ENCODE measurements at regions not wholly inside any gene's neighbourhood (a gene's known extent, or its start where the extent isn't known, plus 50 kb on each side); places are given as distances from the start of the nearest gene placed in this dataset.

DNA sequence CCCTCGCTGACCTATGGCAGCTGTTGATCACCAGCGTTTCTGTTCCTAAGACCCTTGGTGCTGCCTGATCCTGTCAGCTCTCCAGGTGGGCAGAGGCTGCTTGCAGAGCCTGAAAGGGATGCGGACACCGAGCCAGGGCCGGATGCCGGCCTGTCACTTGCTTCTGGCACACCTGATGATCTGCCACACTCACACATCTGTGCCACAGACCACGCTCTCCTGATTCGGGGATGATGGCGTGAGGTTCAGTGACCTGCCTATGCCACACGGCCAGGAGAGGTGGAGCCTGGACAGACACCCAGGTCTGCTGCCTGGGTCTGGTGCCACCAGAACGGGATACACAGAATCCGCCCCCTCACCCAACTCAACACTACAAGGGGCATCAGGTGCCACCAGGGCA is 129.4 kb upstream of the GLI2 start:
- Histone ChIP-seq H3K4me3 (no peak overlapping the region), H2AFZ (ENCODE audit: low read depth, low read length) (no peak overlapping the region), H3K79me2 (ENCODE audit: control insufficient read depth, insufficient read depth, low read length) (no peaks in the 10 kb centered on the region), H3K9me1 (ENCODE audit: control insufficient read depth, insufficient read depth, low read length) (no peaks in the 10 kb centered on the region), H3K4me1 (replicated peaks in 1 of 2; ENCODE audit: control insufficient read depth in 2 of 2, insufficient read depth in 2 of 2, low read length in 2 of 2) (no peaks in the 10 kb centered on the region), H3K27me3 (ENCODE audit: control insufficient read depth in 2 of 2, insufficient read depth in 2 of 2, low read length in 2 of 2) (peaks cover 14 to 53% of the 10 kb centered on the region in 2 experiments; a peak in 3 of 5 replicates), H3K27ac (ENCODE audit: extremely low read depth, low read depth, low read length) (no peak overlapping the region), H3K4me2 (ENCODE audit: insufficient read depth, low read length) (no peak overlapping the region), H3K9me3 (replicated peaks; ENCODE audit: control insufficient read depth, insufficient read depth, low read depth, low read length) (no peaks in the 10 kb centered on the region), H4K20me1 (replicated peaks; ENCODE audit: control insufficient read depth, insufficient read depth, low read length) (no peaks in the 10 kb centered on the region), H3K36me3 (ENCODE audit: control insufficient read depth, insufficient read depth, low read length) (no peaks in the 10 kb centered on the region), H3K9ac (ENCODE audit: insufficient read depth in 1 of 2, low read depth in 2 of 2, low read length in 2 of 2) (no peak overlapping the region)
- in situ Hi-C loops (cut with MboI): no loop called here
- no peak for DNase-seq (ENCODE audit: extremely low read depth in 1 of 4, low spot score in 3 of 4)
- intact Hi-C loops (cut with micrococcal nuclease): no loop called here
- TF ChIP-seq AFF4 (CRISPR knock-in tag; IDR thresholded peaks at IDR 0.05): no peak
- no peak for TF ChIP-seq PCBP1 (IDR thresholded peaks at IDR 0.05; ENCODE audit: low read depth, low read length, poor library complexity, severe bottlenecking)
- TF ChIP-seq, protein P1, sequence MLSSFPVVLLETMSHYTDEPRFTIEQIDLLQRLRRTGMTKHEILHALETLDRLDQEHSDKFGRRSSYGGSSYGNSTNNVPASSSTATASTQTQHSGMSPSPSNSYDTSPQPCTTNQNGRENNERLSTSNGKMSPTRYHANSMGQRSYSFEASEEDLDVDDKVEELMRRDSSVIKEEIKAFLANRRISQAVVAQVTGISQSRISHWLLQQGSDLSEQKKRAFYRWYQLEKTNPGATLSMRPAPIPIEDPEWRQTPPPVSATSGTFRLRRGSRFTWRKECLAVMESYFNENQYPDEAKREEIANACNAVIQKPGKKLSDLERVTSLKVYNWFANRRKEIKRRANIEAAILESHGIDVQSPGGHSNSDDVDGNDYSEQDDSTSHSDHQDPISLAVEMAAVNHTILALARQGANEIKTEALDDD (IDR thresholded peaks at IDR 0.05): no peak
- TF ChIP-seq HMGXB4 (CRISPR knock-in tag; IDR thresholded peaks at IDR 0.05): no peak
- no peak for TF ChIP-seq ERF (CRISPR knock-in tag; IDR thresholded peaks at IDR 0.05)
- TF ChIP-seq DIDO1 (tag; IDR thresholded peaks at IDR 0.05; ENCODE audit: low read depth): no peak
- no peak for TF ChIP-seq COPS2 (conservative IDR thresholded peaks at IDR 0.05)
- TF ChIP-seq ZNF3 (CRISPR knock-in tag; IDR thresholded peaks at IDR 0.05): no peak
- TF ChIP-seq ZNF232 (CRISPR knock-in tag; IDR thresholded peaks at IDR 0.05): no peak
- no peak for TF ChIP-seq GATAD2B (IDR thresholded peaks at IDR 0.05; ENCODE audit: borderline replicate concordance)
- TF ChIP-seq ZNF224 (CRISPR knock-in tag; IDR thresholded peaks at IDR 0.05): no peak
- no peak for TF ChIP-seq TGIF2 (CRISPR knock-in tag; IDR thresholded peaks at IDR 0.05)
- no peak for TF ChIP-seq MCM2 (IDR thresholded peaks at IDR 0.05; ENCODE audit: low read depth)
- TF ChIP-seq KLF10 (CRISPR knock-in tag; IDR thresholded peaks at IDR 0.05): no peak
- TF ChIP-seq, protein P2, sequence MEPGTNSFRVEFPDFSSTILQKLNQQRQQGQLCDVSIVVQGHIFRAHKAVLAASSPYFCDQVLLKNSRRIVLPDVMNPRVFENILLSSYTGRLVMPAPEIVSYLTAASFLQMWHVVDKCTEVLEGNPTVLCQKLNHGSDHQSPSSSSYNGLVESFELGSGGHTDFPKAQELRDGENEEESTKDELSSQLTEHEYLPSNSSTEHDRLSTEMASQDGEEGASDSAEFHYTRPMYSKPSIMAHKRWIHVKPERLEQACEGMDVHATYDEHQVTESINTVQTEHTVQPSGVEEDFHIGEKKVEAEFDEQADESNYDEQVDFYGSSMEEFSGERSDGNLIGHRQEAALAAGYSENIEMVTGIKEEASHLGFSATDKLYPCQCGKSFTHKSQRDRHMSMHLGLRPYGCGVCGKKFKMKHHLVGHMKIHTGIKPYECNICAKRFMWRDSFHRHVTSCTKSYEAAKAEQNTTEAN (CRISPR knock-in tag; IDR thresholded peaks at IDR 0.05): no peak
- no peak for TF ChIP-seq NCOA6 (IDR thresholded peaks at IDR 0.05)
- TF ChIP-seq CXXC5 (CRISPR knock-in tag; IDR thresholded peaks at IDR 0.05): no peak
- TF ChIP-seq ZNF133 (CRISPR knock-in tag; IDR thresholded peaks at IDR 0.05): no peak
- ATAC-seq: no peak
- no TSS peak for BruUV-seq (replicated peaks)
- no peak for FAIRE-seq
- CTCF ChIA-PET (ENCODE audit: low intra/inter-chr PET ratio): no interaction called here
- POLR2A ChIA-PET: interaction anchor here (0.6 to 0.8 kb wide), 2 partner anchors 9 to 214 kb away, joined by 3 read pairs; no protein-coding TSS in a partner anchor
- WGBS (ENCODE audit: insufficient coverage, low coverage, missing lambda C conversion rate): under 1% methylated on average over 12 of the region's 12 CpGs
